ENCODE measurements at regions not wholly inside any gene's neighbourhood (a gene's known extent, or its start where the extent isn't known, plus 50 kb on each side); places are given as distances from the start of the nearest gene placed in this dataset.

DNA sequence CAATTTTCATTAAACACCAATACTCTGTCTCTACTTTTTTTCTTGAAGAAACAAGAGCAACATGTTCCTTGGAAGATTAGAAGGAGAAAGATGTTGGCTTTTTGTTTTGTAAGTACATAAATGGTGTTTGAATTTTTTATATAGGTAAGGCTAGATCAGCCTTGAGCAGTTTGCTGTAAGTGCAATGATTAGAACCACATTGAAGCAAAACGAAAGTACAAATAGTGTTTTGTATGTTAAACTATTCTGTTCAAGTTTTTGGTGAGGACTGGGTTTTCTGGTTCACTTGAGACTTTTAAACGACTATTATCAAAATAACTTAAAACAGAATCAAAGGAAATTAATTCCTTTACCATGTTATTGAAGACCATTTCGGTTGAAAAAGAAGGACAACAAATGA is 162.9 kb upstream of the NRP1 start:
- DNase-seq (ENCODE audit: extremely low spot score, unreplicated experiment): no peak
- no peaks in the 10 kb centered on the region for H3K4me1 Mint-ChIP-seq (ENCODE audit: unreplicated experiment)
- peaks cover 8% of the 10 kb centered on the region for H3K27me3 Mint-ChIP-seq (ENCODE audit: unreplicated experiment)
- H3K4me3 Mint-ChIP-seq (ENCODE audit: unreplicated experiment): no peak overlapping the region
- H3K36me3 Mint-ChIP-seq (ENCODE audit: unreplicated experiment): peaks cover 2% of the 10 kb centered on the region
- no peak overlapping the region for H3K27ac Mint-ChIP-seq (ENCODE audit: unreplicated experiment)
- H3K9me3 Mint-ChIP-seq (ENCODE audit: unreplicated experiment): peaks cover 4% of the 10 kb centered on the region
- TF ChIP-seq, protein P1, sequence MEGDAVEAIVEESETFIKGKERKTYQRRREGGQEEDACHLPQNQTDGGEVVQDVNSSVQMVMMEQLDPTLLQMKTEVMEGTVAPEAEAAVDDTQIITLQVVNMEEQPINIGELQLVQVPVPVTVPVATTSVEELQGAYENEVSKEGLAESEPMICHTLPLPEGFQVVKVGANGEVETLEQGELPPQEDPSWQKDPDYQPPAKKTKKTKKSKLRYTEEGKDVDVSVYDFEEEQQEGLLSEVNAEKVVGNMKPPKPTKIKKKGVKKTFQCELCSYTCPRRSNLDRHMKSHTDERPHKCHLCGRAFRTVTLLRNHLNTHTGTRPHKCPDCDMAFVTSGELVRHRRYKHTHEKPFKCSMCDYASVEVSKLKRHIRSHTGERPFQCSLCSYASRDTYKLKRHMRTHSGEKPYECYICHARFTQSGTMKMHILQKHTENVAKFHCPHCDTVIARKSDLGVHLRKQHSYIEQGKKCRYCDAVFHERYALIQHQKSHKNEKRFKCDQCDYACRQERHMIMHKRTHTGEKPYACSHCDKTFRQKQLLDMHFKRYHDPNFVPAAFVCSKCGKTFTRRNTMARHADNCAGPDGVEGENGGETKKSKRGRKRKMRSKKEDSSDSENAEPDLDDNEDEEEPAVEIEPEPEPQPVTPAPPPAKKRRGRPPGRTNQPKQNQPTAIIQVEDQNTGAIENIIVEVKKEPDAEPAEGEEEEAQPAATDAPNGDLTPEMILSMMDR (IDR thresholded peaks at IDR 0.05): no peak

- TF ChIP-seq, protein P1 (IDR thresholded peaks at IDR 0.05): no peak
- no peak for DNase-seq (ENCODE audit: extremely low spot score, unreplicated experiment)
- Mint-ChIP-seq H3K4me1 (ENCODE audit: unreplicated experiment) (no peaks in the 10 kb centered on the region), H3K36me3 (ENCODE audit: unreplicated experiment) (no peaks in the 10 kb centered on the region), H3K27me3 (ENCODE audit: unreplicated experiment) (peaks cover 8% of the 10 kb centered on the region), H3K4me3 (ENCODE audit: unreplicated experiment) (no peak overlapping the region), H3K27ac (ENCODE audit: unreplicated experiment) (no peak overlapping the region), H3K9me3 (ENCODE audit: unreplicated experiment) (no peaks in the 10 kb centered on the region)
Observed at GRCh38 chr10:33496096-33496495, 161.6 kb upstream of the NRP1 start.

GRCh38 chr10:33494694-33495265 is 160.3 kb upstream of the NRP1 start:
- Mint-ChIP-seq H3K4me1 (ENCODE audit: unreplicated experiment) (no peaks in the 10 kb centered on the region), H3K9me3 (ENCODE audit: unreplicated experiment) (no peaks in the 10 kb centered on the region), H3K27ac (ENCODE audit: unreplicated experiment) (no peak overlapping the region), H3K36me3 (ENCODE audit: unreplicated experiment) (no peaks in the 10 kb centered on the region), H3K4me3 (ENCODE audit: unreplicated experiment) (no peak overlapping the region), H3K27me3 (ENCODE audit: unreplicated experiment) (peaks cover 5% of the 10 kb centered on the region)
- no peak for DNase-seq (ENCODE audit: extremely low spot score, unreplicated experiment)
- TF ChIP-seq, protein P1 (IDR thresholded peaks at IDR 0.05): no peak

- H3K4me1 Mint-ChIP-seq (ENCODE audit: unreplicated experiment): no peaks in the 10 kb centered on the region
- H3K9me3 Mint-ChIP-seq (ENCODE audit: unreplicated experiment): no peaks in the 10 kb centered on the region
- peaks cover 5% of the 10 kb centered on the region for H3K27me3 Mint-ChIP-seq (ENCODE audit: unreplicated experiment)
- TF ChIP-seq, protein P1 (IDR thresholded peaks at IDR 0.05): no peak
- no peak overlapping the region for H3K27ac Mint-ChIP-seq (ENCODE audit: unreplicated experiment)
- no peaks in the 10 kb centered on the region for H3K36me3 Mint-ChIP-seq (ENCODE audit: unreplicated experiment)
- no peak for DNase-seq (ENCODE audit: extremely low spot score, unreplicated experiment)
- no peak overlapping the region for H3K4me3 Mint-ChIP-seq (ENCODE audit: unreplicated experiment)
Observed at GRCh38 chr10:33493978-33494377, 159.5 kb upstream of the NRP1 start.

GRCh38 chr10:33493497-33493896 is 159.0 kb upstream of the NRP1 start:
- H3K36me3 Mint-ChIP-seq (ENCODE audit: unreplicated experiment): no peaks in the 10 kb centered on the region
- TF ChIP-seq, protein P1 (IDR thresholded peaks at IDR 0.05): no peak
- no peak overlapping the region for H3K27ac Mint-ChIP-seq (ENCODE audit: unreplicated experiment)
- no peak for DNase-seq (ENCODE audit: extremely low spot score, unreplicated experiment)
- H3K9me3 Mint-ChIP-seq (ENCODE audit: unreplicated experiment): no peaks in the 10 kb centered on the region
- peaks cover 5% of the 10 kb centered on the region for H3K27me3 Mint-ChIP-seq (ENCODE audit: unreplicated experiment)
- H3K4me3 Mint-ChIP-seq (ENCODE audit: unreplicated experiment): no peak overlapping the region
- H3K4me1 Mint-ChIP-seq (ENCODE audit: unreplicated experiment): no peaks in the 10 kb centered on the region

Measured in osteocyte (in vitro differentiated cells).